SU-DHL-6 (cell line): ENCODE measurements at regions not wholly inside any gene's neighbourhood (a gene's known extent, or its start where the extent isn't known, plus 50 kb on each side); places are given as distances from the start of the nearest gene placed in this dataset.
"Not testable (repeated sequence)": the region's sequence is repeated elsewhere in the genome, so short reads cannot be mapped to it uniquely, and the experiment has no call there.

Source experiments
- EZH2phosphoT487 ChIP-seq: fragments of 200-600 bp; sonication (generic), shearing (Covaris generic); conservative IDR thresholded peaks from 2 replicates; pipeline ENCODE4 v1.6.1; 2018; ENCODE audit warnings: mild to moderate bottlenecking, antibody characterized with exemption, low read length, moderate library complexity, mixed read lengths
- TF ChIP-seq, protein P1 (sequence below): fragments of 200-600 bp; sonication (generic); IDR thresholded peaks from one replicate; pipeline ENCODE4 v1.5.1; 2017; ENCODE audit warnings: antibody characterized with exemption, mild to moderate bottlenecking, low read length, moderate library complexity; ENCODE audit not compliant: insufficient read depth, poor library complexity, severe bottlenecking

DNA sequence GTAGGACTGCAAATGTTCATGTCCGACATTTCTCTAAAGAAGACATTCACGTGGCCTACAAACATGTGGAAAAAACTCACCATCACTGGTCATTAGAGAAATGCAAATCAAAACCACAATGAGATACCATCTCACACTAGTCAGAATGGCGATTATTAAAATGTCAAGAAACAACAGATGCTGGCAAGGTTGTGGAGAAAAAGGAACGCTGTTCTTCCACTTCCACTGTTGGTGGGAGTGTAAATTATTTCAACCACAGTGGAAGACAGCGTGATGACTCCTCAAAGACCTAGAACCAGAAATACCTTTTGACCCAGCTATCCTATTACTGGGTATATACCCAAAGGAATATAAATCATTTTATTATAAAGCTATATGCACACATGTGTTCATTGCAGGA, 253.9 kb upstream of the UBASH3B start:
- TF ChIP-seq, protein P1, sequence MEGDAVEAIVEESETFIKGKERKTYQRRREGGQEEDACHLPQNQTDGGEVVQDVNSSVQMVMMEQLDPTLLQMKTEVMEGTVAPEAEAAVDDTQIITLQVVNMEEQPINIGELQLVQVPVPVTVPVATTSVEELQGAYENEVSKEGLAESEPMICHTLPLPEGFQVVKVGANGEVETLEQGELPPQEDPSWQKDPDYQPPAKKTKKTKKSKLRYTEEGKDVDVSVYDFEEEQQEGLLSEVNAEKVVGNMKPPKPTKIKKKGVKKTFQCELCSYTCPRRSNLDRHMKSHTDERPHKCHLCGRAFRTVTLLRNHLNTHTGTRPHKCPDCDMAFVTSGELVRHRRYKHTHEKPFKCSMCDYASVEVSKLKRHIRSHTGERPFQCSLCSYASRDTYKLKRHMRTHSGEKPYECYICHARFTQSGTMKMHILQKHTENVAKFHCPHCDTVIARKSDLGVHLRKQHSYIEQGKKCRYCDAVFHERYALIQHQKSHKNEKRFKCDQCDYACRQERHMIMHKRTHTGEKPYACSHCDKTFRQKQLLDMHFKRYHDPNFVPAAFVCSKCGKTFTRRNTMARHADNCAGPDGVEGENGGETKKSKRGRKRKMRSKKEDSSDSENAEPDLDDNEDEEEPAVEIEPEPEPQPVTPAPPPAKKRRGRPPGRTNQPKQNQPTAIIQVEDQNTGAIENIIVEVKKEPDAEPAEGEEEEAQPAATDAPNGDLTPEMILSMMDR, result not testable (repeated sequence)
- TF ChIP-seq EZH2phosphoT487, result not testable (repeated sequence)
